ENCODE measurements at regions not wholly inside any gene's neighbourhood (a gene's known extent, or its start where the extent isn't known, plus 50 kb on each side); places are given as distances from the start of the nearest gene placed in this dataset.
"Not testable (repeated sequence)": the region's sequence is repeated elsewhere in the genome, so short reads cannot be mapped to it uniquely, and the experiment has no call there.

DNA sequence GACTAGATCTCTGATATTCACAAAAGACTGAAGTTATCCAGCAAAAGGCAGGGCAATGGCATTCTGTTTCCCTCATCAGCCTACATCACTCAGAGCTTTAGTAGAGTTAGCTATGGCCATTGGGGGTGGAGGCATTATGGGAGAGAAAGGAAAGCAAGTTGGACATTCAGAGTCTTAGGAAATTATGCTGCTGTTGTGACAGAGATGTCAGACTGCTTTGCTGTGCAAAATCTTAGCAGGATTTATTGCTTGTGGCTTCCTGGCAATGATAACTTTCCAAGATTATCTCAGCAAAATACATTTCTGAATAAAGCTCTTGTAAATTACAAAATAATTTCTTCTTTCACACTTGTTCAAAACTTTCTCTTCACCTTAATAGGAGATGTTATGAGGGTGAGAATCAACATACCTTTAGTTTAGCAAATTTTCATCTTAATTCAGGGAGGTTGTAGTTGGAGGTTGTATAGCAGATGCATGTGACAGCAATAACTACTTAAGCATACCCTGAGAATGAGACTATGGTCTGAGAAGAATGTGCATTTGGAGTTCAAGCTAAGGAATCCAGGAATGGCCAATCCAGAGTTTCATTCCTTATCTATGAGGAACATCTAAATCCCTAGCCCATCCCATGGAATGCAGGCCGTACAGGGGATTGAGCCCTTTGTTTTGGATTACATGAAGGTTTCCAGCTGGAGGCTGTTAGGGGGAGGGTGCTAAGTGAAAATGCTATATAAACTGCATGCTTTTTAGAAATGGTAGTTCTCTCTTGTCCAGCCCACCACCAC, 179.8 kb downstream of the HAO1 start:
- intact Hi-C loops (cut with micrococcal nuclease) = no loop called here

DNA sequence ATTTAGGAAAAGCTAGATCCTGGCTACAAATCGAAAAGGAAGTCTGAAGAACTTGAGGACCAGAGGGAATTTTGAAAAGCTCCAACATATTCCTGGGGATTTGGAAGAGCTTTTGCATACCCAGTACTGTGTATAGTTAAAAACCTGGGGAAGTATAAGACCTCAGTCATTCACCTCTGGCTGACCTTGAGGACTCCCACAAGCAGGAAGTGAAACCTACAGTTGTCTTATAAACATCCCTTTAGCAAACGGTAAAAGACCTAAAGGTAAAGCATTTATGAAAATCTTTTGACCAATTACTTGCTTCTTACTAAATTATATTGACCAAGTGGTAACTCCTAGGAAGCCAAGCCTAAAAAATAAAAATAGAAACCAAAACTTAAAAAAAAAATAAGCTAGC, 175.0 kb downstream of the HAO1 start:
- intact Hi-C loops (cut with micrococcal nuclease) = no loop called here

DNA sequence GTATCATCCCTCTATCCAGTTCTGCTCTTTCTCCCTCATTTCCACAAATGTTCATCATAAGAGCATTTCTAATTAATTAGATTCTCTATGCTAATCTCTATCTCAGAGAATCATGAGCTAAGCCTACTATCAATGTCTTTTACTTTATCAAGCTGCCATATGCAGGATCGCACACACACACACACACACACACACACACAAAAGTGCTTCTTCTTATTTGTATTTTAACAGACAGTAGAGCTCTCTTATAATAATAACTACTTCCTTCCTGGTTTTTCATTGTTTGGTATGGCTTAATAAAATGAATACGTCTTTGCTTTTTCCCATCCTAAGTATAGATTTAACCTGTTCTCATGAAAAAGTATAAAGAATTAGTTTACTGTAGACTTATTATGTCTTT, 170.2 kb downstream of the HAO1 start:
- intact Hi-C loops (cut with micrococcal nuclease) = loop anchor here (2.0 to 10.0 kb wide), 2 partner anchors 53 to 255 kb away; no protein-coding TSS in a partner anchor

DNA sequence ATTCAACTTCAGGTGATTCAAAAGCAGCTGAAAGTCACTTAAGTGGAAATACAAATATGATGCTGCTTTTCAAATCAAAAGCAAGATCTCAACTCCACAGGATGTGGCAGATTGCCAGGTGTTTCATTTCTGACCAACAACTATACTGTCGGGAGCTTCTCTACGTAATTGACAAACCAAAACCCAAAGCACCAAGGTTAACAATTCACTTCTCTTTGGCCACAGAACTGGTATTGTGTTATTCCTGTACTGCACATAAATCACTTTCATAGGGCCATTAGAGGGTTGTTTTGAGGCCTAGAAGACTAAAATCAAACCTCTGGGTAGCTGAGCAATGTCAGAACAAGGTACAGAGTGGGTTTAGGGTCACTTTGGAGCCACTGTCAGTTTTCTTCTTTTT, 169.7 kb downstream of the HAO1 start:
- intact Hi-C loops (cut with micrococcal nuclease) = loop anchor here (2.0 to 10.0 kb wide), 2 partner anchors 54 to 254 kb away; no protein-coding TSS in a partner anchor

DNA sequence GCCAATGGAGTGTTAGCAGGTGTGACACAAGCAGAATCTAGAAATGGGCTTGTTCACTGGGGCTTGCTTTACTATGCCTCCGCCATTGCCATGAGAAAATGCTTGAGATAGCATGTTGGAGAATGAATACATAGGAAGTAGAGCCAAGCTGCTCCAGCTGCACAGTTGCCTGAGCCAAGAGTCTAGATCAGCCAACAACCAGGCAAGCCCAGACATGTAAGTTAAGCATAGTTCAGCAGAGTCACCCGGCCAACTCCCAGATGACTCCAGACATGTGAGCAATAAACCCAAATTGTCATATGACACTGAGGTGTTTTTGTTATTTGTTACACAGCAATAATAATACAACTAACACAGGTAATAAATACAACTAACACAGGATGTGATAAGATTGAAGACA, 167.9 kb downstream of the HAO1 start:
- intact Hi-C loops (cut with micrococcal nuclease) = loop anchor here (1.0 to 10.0 kb wide), 2 partner anchors 8 to 252 kb away; no protein-coding TSS in a partner anchor

DNA sequence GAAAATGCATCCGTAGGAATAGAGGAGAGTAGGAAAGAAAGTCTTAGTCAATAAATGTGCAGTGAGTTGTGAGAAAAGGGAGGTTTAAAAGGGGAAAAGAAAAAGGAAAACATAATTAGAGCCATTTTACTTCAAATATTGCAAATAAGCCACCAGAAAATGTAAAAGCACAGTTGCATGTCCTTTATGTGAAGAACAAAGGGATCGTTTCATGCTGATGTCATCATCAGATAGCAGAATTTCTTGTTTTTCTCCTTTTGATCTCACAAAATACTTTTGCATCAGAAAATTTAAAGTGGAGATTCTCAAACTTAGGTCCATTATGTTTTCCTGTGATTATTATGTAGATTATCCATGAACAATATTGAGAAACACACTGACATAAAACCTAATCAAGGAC, 166.7 kb downstream of the HAO1 start:
- intact Hi-C loops (cut with micrococcal nuclease) = loop anchor here (10.0 kb wide), 1 partner anchor 251 kb away; no protein-coding TSS in a partner anchor

DNA sequence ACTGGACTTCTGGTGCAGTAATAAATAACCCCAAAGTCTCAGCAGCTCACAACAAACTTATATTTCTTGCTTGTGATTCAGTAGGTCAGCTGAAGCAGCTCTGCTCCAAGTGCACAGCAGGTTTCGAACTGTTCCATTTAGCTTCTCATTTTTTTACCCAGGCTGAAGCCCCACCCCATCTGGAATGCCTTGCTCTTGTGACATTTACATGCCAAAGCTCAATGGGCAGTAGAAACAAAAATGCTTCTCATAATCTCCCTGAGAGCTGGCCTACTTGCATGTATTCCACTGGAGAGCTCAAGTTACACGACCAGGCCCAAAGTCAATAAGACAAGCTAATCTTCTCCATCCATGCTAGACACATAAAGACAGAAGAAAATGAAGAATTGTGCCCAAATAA, 165.2 kb downstream of the HAO1 start:
- intact Hi-C loops (cut with micrococcal nuclease) = loop anchor here (10.0 kb wide), 1 partner anchor 250 kb away; no protein-coding TSS in a partner anchor

DNA sequence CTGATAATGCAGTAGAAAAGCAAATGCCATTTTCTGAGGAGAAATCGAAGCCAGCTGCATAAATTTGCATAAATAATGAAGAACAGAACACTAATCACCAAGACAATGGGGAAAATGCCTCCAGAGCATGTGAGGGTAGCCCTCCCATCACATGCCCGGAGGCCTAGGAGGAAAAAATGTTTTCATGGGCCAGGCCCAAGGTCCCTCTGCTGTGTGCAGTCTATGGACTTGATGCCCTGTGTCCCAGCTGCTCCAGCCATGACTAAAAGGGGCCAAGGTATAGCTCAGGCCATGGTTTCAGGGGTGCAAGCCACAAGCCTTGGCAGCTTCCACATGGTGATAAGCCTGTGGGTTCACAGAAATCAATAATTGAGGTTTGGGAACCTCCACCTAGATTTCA, 164.1 kb downstream of the HAO1 start:
- intact Hi-C loops (cut with micrococcal nuclease) = loop anchor here (10.0 kb wide), 1 partner anchor 249 kb away; no protein-coding TSS in a partner anchor

DNA sequence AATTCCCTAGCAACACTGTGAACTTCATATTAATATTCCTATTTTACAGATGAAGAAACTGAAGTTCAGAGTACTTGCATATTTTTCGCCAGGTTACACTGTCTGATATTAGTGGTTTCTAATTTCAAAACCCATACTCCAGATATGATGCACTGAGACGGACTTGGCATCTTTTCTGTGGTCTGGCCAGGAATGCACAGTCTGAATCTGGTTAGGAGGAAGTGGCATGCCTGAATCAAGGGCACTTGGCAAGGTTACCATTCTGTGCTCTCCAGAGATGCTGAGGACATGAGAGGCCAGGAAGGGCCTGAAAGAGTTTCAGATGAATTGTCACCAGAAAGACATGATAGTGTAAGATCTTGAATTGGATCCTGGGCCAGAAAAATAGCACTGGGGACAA, 150.1 kb downstream of the HAO1 start:
- intact Hi-C loops (cut with micrococcal nuclease) = no loop called here

DNA sequence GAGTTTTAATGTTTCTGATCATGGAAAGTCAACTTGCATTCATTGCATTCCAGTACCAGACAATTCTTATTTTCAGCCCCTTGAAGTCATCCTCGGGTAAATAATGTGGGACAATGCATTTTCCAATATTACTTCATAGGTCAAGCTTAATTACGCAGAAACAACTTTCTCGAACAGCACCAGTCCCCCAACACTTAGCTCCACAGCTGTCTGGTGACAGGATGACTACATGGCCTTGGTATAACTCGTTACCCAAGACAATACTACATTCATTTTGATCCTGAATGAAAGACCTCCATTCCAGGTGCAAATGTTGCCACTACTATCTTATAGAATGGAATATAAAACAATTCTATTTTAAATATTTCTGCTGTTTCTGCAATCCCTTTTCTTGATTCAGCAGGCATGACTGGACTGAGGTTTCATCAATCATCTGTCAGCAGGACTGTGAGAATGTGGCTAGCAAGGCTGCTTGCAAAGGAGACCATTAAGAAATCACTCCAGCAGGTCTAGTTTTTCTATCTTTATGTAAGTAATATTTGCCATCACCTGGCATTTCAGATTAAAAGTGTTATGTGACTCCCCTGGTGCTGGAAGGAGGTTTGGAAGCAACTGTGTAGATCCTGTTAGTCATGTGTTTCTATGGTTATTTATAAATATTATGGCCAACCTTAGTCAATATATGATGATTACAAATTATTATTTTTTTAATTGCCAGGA, 147.9 kb downstream of the HAO1 start:
- intact Hi-C loops (cut with micrococcal nuclease) = no loop called here

DNA sequence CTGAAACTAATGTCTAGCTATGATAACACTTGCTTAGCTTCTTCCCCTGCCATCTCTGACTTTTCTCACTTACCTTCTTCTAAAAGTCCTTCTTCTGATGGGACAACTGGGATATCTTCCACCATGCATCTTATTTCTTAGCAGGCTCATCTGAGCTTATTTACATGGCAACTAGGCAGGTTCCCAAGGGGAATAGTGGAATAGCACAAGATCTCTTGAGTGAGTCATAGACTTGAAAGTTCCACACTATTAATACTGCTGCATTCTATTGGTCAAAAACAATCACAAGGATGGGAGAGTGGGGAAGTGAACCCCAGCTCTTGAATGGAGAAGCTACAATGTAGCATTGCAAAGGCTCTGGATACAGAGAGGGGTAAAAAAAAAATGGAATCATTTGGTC, 142.1 kb downstream of the HAO1 start:
- intact Hi-C loops (cut with micrococcal nuclease) = no loop called here

DNA sequence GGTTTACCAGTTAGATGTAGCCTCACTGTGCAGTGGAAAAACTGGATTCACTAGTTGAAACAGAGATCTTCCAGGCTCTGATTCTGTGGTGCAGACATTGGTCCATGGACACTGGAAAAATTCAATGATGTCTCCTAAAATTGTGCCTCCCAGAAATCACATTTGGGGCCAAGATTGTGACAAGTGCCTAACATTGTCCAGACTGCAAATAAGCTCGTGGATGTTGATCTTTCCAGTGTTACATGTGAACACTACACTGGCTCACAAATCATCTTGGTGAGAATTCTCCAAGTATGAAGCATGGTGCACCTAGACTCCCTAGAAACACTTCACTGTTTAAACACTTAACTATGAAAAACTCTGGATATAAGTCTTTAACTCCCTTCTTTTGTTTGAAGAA, 140.4 kb downstream of the HAO1 start:
- intact Hi-C loops (cut with micrococcal nuclease) = no loop called here

DNA sequence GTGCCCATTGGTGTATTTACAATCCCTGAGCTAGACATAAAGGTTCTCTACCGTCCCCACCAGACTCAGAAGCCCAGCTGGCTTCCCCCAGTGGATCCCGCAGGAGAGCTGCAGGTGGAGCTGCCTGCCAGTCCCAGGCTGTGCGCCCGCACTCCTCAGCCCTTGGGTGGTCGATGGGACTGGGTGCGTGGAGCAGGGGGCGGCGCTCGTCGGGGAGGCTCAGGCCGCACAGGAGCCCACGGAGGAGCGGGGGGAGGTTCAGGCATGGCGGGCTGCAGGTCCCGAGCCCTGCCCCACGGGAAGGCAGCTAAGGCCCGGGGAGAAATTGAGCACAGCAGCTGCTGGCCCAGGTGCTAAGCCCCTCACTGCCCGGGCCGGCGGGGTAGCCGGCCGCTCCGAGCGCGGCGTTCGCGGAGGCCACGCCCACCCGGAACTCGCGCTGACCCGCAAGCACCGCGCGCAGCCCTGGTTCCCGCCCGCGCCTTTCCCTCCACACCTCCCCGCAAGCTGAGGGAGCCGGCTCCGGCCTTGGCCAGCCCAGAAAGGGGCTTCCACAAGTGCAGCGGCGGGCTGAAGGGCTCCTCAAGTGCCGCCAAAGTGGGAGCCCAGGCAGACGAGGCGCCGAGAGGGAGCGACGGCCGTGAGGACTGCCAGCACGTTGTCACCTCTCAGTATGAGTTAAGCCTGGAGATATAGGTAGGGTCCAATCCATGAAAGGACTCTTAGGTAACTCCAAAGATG, 136.7 kb downstream of the HAO1 start:
- intact Hi-C loops (cut with micrococcal nuclease) = not testable (repeated sequence)

DNA sequence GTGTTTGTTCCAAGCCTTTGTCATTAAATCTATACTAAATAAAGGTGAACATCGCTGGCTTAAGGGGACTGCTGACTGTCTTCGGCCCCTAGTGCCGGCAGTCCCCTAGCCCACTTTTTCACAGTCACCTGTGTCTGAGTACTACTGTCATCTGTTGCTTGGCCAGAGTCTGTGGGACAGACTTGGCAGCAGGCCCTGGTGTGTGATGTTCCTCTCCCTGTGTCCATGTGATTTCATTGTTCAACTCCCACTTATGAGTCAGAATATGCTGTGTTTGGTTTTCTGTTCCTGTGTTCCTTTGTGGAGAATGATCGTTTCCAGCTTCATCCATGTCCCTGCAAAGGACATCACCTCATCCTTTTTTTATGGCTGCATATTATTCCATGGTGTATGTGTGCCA, 133.4 kb downstream of the HAO1 start:
- intact Hi-C loops (cut with micrococcal nuclease) = no loop called here

DNA sequence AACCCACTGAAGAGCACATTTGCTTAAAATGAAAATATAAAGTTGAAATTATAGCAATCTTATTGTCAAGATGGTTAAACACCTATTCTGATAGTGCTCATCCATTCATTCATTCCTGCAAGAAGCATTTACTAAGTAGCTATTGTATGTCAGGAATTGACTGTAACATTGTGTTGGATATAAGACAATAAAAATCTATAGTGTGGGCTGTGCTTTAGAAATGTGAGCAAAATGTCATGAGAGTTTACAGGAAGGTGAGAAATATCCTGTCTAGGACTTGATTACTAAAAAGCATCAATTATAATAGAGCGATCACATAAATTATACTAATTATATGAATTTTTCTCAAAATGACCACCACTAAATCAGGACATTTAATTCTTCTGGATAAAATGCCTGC, 123.0 kb downstream of the HAO1 start:
- intact Hi-C loops (cut with micrococcal nuclease) = no loop called here

DNA sequence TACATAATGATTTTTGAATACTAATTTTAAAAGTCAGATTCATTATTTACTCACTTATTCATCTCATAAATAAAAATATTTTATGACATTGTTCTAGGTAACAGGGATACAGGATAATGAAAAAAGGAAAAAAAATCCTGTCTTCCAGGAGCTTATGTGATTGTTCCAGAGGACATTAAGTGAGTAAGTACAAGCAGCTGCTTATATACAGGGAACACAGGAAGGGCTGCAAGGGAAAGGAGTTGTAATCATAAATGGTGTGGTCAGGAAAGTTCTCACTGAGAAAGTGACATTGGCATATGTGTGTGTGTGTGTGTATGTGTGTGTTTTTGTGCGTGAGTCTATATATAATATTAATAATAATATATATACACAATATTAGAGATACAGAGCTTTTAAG, 121.8 kb downstream of the HAO1 start:
- intact Hi-C loops (cut with micrococcal nuclease) = no loop called here

DNA sequence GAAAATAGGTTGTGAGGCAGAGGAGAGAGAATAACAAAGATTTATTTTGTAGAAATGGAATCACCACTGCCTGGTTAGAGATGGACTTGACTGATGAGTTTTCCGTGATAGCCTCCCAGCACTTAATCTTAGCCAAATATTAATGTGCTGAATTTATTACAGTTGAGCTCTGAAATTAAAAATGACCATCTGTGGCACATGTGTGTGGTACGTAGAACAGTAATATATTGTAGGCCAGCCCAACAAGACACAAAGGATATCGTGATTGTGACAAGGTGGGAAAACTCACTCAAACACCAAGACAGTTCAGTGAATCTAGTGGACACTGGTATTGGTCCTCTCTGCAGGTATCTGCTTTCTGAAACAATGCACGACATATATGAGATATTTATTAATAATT, 119.4 kb downstream of the HAO1 start:
- intact Hi-C loops (cut with micrococcal nuclease) = no loop called here

DNA sequence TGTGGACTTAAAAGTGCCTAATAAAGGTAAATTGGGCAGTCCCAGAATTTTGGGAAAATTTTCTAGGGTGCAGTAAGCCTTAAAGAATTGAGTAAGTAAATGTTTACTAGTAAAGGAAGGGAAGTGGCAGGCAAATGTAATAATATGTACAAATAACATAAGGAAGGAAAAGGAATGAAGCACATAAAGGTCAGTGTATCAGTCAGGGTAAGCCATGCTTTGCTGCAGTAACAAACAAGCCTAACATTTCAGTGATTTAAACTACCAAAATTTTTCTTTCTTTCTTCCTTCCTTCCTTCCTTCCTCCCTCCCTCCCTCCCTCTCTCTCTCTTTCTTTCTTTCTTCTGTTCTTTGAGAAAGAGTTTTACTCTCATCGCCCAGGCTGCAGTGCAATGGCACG, 117.5 kb downstream of the HAO1 start:
- intact Hi-C loops (cut with micrococcal nuclease) = no loop called here

DNA sequence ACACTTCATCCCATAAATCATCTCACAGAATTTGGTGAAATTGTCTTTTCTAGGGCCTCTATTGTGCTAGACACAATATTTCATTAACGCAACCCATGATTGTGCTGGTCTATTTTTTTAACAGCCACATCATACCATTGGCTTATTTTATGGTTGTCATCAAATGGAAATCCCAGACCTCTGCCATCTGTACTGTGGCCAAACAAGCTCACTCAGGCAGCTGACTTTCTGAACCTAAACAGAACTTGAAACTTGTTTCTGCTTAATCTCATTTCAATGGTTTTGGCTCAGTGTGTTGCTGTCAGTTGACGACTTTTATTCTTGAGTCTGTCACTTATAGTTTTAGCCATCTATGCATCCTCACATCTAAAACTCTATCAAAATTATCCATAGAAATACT, 111.8 kb downstream of the HAO1 start:
- intact Hi-C loops (cut with micrococcal nuclease) = no loop called here

DNA sequence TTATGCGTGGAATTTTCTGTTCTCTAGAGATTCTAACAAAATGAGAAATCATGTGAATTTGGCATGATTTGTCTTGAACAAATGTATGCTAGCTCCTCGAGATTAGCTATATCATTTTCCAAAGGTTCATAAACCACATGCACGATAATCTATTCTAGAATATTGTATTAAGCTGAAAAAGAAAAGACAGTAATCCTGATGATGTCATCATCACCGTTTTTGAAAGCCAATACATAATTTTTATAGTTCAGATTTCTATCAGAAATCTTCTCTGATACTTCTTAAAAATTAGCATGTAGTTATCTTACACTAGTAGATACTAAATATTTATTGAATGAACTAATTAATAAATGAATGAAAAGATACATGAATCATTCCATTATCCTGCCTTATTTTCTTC, 111.2 kb downstream of the HAO1 start:
- intact Hi-C loops (cut with micrococcal nuclease) = no loop called here

DNA sequence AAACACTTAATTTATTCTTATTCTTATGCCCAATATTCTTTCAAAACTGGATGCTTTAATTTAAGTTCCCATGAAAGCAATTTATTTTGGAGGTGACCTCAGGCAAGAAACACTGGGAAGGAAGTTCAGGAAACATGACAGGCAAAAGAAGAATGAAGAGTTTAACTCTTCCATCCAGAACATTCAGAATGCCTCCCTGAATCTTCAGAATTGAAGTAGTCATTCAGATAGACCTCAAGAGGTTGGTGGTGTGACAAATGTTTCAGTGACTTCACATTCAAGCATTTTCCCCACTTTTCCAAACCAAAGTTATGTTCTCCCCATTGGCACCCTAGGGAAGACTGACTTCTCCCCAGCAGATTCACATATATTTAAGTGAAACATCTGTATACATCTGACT, 110.5 kb downstream of the HAO1 start:
- intact Hi-C loops (cut with micrococcal nuclease) = no loop called here

All from T-helper 2 cell treated with Interferon-gamma antibody and Interleukin-4, amounts not matched to agents 100 ng/mL and 5 ng/mL, for 36 hours (primary cell).